Ecto neural progenitor cell (in vitro differentiated cells): ENCODE measurements at regions not wholly inside any gene's neighbourhood (a gene's known extent, or its start where the extent isn't known, plus 50 kb on each side); places are given as distances from the start of the nearest gene placed in this dataset.
"Not testable (repeated sequence)": the region's sequence is repeated elsewhere in the genome, so short reads cannot be mapped to it uniquely, and the experiment has no call there.

Source experiments
- DNase-seq: peaks from one replicate; pipeline ENCODE4 v3.0.0-alpha.2; 2018; ENCODE audit warnings: low spot score

DNA sequence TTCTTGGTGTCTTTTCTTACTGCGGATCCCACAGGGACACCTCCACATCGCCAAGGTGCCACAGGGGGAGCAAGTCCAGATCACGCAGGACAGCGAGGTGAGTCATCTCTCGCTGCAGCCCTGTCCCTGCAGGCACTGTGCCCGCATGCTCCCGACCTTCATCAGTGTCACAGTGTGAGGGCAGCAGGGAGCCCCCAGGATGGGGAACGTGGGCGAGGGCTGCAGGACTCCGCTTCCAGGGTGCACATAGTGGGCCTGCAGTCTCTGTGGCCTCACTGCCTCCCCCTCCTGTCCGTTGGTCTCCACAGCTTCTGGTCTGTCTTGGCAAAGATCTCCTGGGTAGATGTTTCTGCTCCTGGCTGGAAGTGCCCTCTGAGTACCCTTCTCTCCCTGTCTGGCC lies 78.0 kb downstream of the NPIPB11 start:
- peak; percentile 31 for DNase-seq

DNA sequence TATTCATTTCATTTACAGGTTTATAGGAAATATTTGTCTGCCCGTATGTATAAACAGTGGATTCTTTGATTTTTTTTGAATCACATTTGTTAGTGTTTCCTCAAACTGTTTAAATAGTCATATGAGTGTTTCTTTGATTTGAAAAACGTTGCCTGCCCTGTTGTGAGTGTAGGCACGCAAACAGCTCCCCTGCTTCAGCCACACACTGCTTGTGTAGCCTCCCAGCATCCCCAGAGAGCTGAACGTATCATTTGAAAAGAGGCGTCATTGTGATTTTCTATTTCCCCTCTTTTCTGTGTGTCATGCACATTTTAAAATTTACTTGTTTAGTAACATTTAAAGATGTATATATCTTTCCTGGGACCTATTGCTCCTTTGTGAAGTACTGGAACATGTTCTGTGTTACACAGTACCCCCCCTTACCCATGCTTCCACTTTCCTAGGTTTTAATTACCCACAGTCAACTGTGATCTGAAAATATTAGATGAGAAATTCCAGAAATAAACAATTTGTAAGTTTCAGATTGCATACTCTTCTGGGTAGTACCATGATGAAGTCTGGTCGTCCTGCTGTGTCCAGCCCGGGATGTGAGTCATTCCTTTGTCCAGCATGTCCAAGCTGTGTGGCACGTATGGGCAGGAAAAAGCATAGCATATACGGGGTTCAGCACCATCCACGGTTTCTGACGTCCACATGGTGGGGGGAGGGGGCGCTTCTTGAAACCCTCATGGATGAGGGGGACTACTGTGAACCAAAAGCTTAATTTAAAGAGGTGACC lies 78.7 kb downstream of the NPIPB11 start:
- not testable (repeated sequence) for DNase-seq

DNA sequence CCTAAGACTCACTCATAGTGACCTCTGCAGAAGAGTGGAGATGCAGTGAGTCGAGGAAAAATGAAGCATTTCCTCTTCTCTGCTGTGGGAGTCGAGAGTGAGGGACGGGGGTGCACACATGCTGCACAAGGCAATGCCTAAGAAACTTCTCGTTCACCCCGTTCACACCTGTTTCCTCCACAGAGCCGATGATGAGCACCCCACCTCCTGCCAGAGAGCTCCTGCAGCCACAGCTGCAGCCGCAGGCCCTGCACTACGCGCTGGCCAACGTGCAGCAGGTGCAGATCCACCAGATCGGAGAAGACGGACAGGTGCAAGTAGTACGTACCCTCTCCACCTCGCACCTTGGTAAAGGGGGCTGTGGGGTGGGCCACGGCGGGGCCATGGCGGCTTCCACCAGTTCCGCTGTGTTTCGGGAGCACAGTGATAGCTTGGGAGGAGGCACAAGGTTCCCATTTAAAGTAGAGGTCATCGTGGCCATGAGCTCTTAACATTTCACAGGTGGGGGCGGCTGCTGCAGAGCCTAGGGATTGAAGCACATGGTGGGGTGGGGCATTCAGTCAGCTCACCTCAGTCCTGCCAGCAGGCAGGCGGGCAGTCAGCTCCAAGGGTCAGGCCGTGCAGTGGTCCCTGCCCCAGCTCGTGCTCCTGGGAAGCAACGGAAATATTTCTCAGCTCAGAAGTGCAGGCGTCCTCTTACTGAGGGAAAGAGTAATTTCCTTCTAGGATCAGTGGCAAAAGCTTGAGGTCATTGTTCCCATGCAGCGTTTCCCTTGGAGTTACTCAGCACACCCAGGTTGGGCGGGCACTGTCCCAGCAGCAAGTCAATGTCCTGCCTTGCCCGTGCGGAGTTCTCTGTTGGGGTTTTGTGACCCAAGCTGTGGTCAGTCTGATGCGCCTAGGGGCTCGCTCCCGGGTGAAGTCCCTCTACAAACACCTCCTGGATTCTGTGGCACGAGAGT lies 80.1 kb downstream of the NPIPB11 start:
- not testable (repeated sequence) for DNase-seq

DNA sequence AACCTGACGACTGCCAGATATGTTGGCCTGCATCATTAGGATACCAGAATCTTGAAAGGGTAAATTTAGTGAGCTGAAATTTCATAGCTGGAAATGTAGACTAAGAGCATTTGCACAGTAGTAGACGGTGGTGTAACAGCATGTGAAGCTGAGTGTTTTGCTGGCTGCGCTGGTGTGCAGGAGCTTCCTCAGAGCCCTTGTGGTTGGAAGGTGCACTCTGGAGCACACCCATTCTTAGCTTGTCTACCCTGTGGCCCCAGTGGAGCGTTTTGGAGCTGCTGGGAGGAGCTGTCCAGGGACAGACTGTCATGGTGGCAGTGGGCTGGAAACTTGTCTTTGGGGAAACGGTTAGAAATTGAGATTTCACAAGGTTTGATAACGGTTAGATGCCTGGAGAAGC lies 82.8 kb downstream of the NPIPB11 start:
- DNase-seq, result not testable (repeated sequence)

DNA sequence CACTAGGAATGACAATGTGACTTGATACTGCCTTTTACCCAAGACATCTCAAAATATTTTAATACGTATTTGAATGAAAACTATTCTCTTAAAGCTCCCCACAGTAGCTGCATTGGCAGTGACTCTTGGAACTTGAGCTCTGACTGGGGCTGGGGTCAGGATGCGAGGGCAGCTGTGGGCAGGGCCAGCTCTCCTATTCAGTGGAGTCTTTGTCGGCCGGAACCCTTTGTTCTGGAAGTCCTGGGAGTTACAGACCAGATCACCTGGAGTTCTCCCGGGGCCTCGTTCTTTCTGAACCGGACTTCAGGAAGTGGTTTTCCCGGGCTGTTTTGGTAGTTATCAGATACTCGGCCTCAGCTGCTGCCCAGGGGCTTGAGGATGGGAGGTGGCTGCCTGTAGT lies 84.9 kb downstream of the NPIPB11 start:
- no peak for DNase-seq

DNA sequence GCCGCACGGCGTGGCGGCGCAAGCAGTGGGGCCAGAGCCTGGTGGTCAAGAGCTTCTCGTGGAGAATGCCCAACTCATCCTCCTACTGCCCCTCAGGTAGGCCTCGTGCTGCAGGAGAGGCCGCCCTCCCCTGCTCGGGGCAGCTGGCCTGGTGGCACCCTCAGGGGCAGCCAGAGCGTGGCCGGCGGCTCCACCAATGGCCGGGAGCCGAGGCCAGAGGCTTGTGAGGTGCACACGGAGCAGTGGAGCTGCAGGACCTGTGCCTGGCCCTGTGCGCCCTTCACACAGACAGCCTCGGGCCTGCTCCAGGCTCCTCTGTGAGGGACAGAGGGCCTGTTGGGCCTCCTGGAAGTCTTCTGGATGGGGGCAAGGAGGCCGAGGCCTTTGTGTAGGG lies 85.5 kb downstream of the NPIPB11 start:
- DNase-seq, result no peak

DNA sequence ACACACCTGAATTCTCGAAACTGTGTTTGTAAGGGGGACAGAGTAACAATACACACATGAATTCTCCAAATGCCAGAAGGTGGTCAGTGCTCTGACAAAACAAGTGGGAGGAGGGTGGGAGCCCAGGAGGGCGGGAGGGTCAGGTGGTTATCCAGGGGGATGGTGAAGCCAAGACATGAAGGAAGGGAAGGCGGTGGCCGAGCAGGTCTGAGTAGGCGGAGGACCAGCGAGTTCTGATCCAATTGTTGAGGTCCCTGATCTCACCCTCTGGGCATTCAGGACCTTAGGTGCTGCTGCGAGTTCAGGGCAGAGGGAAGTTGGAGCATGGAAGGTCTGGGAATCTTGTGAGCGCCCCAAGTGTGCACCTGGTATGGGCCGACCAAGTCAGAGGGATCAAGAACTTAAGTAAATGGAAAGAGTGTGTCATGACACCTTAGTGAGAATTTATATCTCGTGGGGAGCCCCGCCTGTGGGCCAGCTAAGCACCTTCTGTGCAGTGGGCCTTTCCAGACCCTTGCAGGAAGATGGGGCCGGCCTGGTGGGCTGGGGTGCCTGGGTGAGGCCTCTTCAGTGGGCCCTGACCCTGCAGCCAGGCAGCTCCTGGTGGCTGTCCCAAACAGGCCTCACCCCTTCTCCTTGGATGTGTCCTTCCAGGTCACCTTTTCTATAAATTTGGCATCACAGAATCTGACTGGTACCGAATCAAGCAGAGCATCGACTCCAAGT lies 86.1 kb downstream of the NPIPB11 start:
- DNase-seq, result no peak

DNA sequence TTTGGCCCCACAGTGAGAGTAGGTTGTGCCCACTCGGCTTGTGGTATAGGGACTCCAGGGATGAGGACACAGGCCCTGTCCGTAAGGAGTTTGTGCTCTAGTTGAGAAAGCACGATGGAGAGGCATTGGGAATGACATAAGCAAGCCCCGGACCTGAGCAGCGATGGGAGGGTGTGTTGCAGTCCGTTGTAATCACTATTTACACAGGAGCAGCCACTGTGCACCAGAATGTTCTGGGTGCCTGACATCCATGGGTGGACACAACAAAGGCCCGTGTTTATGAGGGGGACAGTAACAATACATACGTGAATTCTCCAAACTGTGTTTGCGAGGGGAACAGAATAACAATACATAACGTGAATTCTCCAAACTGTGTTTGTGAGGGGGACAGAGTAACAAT lies 86.8 kb downstream of the NPIPB11 start:
- no peak for DNase-seq

DNA sequence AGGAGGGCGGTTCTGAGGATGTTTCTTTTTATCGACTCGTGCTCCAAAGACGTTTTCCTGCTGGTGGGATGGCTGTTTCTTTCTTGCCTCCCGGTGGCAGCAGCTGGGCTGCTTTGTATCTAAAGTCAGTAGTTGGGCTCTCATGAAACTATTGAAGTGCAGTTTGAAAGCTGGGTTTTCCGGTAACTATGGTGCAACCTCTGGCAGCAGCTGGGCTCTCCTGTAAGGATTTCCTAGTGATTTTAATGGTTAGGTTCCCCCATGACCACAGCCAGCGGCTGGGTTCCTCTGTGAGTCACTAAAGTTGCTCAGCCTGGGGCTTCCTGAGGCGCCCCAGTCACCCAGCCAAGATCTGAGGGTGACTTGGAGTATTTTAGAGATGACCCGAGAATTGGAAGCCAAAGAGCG lies 87.9 kb downstream of the NPIPB11 start:
- DNase-seq, result not testable (repeated sequence)

DNA sequence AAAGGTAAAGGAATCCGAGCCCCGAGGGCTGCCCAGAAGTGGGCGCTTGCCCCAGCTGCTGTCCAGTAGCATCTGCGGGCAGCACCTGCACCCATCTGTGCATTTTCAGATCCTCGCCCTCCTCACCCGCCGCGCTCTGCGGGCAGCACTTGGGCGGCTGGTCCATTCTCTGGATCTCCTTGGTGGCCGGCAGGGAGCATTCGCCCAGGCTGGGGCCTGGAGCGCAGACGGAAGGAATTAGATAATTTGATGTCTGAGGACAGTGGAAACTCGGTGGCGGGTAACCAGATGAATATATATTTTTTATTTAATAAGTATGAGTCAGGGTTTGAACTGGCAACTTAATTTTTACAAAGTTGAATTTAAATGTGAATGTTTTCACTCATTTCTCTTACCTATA lies 88.5 kb downstream of the NPIPB11 start:
- DNase-seq, result no peak

DNA sequence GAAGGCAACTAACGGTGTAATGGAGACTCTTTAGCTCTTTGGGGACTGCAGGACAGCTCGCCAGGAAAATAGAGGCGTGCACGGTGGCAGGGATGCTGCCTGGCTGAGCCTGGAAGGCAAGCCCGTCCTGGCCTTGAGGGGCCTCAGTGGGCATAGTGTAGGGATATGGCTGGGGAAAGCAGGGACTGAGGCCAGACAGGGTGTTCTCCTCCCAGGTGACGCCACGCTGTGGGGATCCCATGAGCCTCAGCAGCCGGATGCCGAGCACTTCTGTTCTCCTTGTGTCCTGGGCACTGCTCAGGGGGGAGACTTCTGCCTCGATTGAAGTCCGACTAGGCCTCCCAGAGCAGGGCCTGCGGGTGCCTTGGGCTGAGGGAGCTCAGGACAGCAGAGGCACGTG lies 89.2 kb downstream of the NPIPB11 start:
- no peak for DNase-seq

DNA sequence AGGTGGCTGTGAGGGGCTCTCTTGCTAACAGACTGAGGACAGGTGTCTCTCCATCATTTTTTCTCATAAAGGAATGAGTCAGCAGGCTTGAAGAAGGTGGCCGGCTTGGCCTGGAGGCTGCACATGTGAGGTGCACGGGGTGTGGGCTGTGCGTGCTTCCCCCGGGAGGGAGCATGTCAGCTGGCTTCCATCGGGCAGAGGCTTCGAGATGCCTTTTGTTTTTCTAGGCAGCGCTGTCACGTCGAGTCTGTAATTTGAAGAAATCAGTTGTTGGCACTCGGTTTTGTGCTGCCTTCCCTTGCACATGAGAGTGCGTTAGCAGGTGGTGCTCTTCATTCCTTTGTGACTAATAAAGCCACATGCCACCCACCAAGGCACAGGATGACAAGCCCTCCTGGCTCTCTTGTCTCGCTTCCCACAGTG lies 89.7 kb downstream of the NPIPB11 start:
- DNase-seq, result no peak

DNA sequence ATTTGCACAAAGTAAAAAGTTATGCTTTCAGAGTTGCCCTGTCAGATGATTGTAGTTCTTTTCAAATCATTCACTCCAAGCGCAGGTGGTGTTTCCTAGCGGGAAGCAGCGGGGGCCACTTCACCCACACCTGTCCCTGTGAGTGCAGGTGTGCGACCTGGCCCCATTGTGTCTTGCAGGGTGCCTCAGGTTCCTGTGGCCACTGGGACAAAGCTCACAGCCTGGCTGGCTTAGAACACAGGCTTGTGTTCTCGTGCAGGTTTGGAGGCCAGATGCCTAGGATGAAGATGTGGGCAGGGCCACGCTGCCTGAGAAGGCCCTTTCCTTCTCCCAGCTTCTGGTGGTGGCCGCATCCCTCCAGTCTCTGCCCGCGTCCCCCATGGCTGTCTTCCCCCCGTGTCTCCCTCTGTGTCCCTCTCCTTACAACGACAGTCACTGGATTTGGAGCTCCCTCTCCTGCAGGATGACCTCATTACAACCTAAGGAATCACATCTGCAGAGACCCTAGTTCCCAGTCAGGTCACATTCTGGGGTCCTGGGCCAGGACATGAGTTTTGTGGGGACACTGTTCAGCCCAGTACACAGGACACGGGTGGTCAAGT lies 90.5 kb downstream of the NPIPB11 start:
- DNase-seq, result no peak

DNA sequence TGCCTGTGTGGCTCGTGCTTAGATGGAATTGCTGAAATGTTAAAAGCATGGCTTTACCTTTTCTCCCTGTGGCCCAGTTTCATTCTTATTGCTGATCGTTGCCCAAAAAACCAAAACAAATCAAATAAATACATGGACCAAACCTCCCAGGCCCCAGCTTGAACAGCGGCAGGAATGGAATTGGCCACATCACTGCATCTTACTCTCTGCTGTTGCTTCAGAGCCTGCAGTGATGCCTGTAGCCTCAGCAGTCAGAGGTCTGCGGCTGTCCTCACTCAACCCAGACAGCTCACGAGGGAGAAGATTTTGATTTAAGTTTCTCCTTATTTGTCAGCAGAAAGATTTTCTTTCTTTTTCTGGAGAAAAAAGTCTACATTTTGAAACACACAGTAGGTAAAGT lies 91.5 kb downstream of the NPIPB11 start:
- DNase-seq, result no peak

DNA sequence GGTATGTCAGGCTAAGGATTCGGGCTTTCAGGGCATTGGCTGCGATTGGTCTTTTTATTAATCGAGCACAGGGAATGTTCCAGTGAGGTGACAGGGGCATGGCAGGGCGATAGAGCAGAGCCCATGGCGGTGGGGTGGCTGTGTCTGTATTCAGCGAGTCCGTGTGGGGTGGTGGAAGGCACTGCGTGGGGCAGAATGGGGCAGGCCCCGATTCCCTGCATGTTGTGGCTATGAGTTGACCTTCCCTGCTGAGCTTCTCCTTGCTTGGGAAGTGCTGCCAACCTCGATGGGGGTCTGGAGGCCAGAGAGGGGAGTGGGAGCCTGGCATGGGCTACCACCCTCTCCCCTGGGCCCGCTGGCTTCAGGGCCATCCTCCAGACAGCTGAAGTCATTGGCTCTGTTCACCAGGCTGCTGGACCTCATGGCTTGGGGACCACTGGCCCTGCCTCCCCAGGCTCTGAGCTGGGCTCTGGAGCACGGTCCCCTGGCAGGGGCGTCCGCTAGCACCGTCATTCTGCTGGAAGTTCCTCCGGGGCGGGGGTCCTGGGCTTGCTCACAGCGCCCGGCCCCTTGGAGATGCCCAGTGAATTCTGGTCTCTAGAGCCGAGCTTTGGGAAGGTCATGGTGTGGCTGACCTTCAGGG lies 92.1 kb downstream of the NPIPB11 start:
- no peak for DNase-seq

DNA sequence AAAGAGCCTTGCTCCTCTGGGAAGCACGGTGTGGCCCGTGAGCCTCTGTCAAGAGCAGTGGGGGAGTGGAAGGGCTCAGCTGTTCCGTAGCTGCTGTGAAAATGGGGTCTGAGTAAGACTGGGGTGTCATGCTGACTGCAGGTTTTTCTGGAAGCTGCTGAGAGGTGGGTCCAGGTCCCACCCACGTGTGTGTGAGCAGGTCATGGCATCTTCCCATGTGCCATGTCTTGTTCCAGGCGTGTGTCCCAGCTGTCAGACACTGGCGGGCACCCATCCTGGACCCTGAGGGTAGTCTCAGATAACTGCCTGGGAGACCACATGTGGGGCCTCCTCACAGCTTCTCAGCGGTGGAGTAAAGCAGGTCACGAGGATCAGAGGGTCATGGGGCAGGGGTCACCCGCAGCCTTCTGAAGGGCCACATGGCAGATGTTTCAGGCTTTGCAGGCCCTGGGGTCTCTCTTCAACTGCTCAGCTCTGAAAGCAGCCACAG lies 92.9 kb downstream of the NPIPB11 start:
- no peak for DNase-seq

DNA sequence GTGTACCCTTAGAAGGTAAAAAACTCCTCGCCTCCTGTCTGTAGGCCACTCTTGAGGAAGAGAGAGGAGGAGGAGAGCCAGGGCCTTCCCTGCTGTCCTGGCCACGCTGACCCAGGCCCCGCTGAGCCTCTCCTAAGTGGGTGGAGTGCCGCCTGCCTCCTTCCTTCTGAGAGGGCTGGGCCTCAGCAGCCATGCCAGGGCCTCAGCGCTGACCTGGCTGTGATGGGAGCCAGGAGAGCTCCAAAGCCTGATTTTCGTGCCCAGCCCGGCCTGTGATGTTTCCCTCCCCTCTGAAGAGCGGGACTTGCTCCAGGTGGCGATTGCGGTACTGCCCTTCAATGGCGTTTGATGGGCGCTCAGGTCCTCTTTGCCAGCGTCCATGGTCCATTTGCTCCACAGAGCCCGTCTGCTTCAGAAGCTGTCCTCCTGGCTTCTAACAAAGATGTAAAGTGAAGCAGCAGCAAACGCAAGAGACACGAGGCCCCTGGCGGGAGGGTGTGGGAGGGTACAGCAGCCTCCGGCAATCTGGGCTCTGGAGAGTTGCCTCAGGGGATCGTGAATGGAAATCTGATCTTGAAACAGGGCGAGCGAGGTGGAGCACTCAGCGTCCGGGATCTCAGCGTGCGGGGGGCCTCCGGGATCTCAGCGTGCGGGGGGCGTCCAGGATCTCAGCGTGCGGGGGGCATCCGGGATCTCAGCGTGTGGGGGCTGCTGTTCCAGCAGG lies 93.5 kb downstream of the NPIPB11 start:
- no peak for DNase-seq

DNA sequence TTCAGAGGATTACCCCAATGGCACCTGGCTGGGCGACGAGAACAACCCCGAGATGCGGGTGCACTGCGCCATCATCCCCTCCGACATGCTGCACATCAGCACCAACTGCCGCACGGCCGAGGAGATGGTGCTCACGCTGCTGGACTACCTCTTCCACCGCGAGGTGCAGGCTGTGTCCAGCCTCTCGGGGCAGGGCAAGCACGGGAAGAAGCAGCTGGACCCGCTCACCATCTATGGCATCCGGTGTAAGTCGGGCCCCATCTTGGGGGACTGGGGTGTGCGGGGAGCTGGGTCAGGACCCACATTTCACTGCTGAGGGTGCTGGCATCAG lies 94.2 kb downstream of the NPIPB11 start:
- not testable (repeated sequence) for DNase-seq

DNA sequence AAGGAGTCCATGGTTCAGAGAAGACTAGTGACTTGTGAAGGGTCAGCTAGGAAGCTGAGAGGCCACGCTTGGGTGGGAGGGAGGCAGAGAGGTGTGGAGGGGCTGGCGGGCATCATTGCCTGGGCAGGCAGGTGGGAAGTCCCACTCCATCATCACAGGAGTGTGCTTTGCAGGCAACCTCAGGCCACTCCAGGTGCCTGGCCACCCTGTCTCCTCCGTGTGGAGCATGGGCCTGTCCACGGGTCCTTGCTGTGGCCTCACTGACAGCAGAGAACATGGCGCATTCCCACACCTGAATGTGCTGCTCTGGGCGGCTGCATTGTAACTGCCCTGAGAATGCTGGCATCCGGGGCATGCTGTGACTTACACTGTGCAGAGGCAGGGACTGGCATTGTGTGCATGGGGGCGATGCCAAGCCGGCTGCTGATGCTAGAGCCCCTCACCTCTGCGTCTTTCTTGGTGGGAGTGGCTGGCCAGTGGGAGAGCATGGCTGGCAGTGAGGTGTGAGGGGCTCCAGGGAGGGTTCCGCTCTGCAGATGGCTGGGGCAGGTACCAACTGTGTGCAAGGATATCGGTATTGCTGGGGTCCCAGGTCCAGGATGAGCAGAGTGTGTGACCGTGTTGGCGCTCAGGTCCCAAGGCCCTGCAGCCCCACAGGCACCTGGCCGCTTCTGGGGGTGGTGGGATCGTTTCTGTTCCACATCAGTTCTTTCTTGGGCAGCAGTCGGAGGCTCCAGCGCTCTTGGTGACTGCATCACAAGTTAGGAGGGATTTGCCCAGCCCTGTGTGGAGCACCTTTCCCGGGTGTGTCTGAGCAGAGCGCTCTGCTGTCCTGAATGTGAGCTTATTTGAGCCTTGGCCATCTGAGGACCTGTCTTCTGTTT lies 94.8 kb downstream of the NPIPB11 start:
- DNase-seq, result no peak

DNA sequence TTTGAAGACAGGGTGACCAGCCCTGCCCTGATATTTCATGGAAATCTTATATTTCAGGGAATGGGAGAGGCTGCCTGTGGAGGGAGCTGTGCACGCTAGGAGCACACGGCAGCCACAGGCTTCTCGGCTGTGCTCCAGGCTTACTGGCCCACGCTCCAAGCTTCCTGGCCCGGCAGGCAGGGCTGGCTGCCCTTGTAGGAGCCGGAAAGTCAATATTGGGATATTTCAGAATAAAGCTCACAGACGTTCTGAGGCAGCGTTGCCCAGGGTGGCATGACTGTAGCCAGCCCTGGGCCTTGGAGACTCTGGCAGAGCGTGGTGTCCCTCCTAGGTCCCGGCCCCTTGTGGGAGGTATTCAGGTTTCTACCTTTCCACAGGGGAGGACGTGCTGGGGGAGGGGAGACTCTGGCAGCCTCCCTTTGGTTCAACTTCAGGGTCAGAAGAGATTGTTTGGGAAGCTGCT lies 95.6 kb downstream of the NPIPB11 start:
- no peak for DNase-seq
